ENCODE measurements at regions not wholly inside any gene's neighbourhood (a gene's known extent, or its start where the extent isn't known, plus 50 kb on each side); places are given as distances from the start of the nearest gene placed in this dataset.

- no peak for TF ChIP-seq CTCF (IDR thresholded peaks at IDR 0.05)
- TF ChIP-seq POLR2A (IDR thresholded peaks at IDR 0.05) = no peak
Observed at GRCh38 chr13:99078017-99078771, 100.3 kb upstream of the DOCK9 start.
